ENCODE measurements at regions not wholly inside any gene's neighbourhood (a gene's known extent, or its start where the extent isn't known, plus 50 kb on each side); places are given as distances from the start of the nearest gene placed in this dataset.

DNA sequence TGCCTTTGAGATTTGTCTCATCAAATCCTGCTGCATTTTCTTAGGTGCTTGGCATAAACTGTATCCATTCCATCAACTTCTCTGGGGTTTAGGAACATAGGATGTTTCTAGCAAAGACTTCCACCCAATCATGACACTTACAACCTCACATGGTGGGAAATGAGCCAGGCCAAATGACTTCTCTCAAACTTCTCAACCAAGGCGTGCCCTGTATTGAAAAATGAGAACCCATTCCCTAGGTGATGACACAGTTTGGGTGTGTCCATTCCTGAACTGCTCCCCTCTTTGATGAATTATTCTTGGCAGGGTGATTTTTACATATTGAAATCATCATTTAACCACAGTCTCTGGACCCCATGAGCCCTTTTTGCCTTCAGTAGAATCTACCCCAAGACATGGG lies 161.1 kb downstream of the EN1 start:
- no peak overlapping the region for H3K27ac ChIP-seq (ENCODE audit: low read depth, low read length)
- no peak for DNase-seq (ENCODE audit: insufficient read length, low spot score, missing footprints)
- H3K36me3 ChIP-seq (ENCODE audit: insufficient read depth, low read length), result no peaks in the 10 kb centered on the region
- H4K20me1 ChIP-seq (ENCODE audit: insufficient read depth, low read length), result no peaks in the 10 kb centered on the region
- no peaks in the 10 kb centered on the region for H3K27me3 ChIP-seq (ENCODE audit: insufficient read depth, low read length)
- peaks cover 3% of the 10 kb centered on the region for H3K9me3 ChIP-seq (ENCODE audit: low read depth, low read length)
- TF ChIP-seq, protein P1, sequence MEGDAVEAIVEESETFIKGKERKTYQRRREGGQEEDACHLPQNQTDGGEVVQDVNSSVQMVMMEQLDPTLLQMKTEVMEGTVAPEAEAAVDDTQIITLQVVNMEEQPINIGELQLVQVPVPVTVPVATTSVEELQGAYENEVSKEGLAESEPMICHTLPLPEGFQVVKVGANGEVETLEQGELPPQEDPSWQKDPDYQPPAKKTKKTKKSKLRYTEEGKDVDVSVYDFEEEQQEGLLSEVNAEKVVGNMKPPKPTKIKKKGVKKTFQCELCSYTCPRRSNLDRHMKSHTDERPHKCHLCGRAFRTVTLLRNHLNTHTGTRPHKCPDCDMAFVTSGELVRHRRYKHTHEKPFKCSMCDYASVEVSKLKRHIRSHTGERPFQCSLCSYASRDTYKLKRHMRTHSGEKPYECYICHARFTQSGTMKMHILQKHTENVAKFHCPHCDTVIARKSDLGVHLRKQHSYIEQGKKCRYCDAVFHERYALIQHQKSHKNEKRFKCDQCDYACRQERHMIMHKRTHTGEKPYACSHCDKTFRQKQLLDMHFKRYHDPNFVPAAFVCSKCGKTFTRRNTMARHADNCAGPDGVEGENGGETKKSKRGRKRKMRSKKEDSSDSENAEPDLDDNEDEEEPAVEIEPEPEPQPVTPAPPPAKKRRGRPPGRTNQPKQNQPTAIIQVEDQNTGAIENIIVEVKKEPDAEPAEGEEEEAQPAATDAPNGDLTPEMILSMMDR (IDR thresholded peaks at IDR 0.05; ENCODE audit: extremely low read depth, low read depth, low read length), result no peak
- H3K4me1 ChIP-seq (ENCODE audit: insufficient read depth, low read length), result no peaks in the 10 kb centered on the region
- H2AFZ ChIP-seq (ENCODE audit: low read length), result no peak overlapping the region
- H3K79me2 ChIP-seq (ENCODE audit: insufficient read depth, low read length), result no peaks in the 10 kb centered on the region
- H3K4me3 ChIP-seq (ENCODE audit: insufficient read depth, low read length), result no peak overlapping the region
- no peak overlapping the region for H3K4me2 ChIP-seq (ENCODE audit: insufficient read depth, low read length)

DNA sequence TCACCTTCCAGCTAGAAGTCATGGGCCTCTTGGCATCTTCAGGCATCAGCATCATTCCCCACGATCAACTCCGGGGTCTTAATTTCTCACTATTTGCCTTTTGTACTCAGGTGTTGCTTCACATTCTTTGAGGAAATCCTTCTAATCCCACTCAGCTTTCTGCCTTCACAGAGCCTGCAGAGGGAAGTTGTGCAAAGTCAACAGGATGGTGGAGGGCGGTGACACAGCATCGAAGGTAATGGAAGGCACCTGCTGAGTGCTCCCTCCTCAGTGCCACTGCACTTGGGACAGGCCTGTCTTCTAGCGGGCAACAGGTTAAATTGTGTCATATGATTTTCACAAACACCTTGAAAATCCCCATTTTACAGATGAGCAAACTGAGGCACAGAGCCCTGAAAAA lies 164.0 kb downstream of the EN1 start:
- H3K4me3 ChIP-seq (ENCODE audit: insufficient read depth, low read length), result no peak overlapping the region
- no peaks in the 10 kb centered on the region for H3K36me3 ChIP-seq (ENCODE audit: insufficient read depth, low read length)
- no peak overlapping the region for H3K4me2 ChIP-seq (ENCODE audit: insufficient read depth, low read length)
- H3K79me2 ChIP-seq (ENCODE audit: insufficient read depth, low read length), result no peaks in the 10 kb centered on the region
- no peaks in the 10 kb centered on the region for H4K20me1 ChIP-seq (ENCODE audit: insufficient read depth, low read length)
- H3K4me1 ChIP-seq (ENCODE audit: insufficient read depth, low read length), result no peaks in the 10 kb centered on the region
- no peaks in the 10 kb centered on the region for H3K27me3 ChIP-seq (ENCODE audit: insufficient read depth, low read length)
- H2AFZ ChIP-seq (ENCODE audit: low read length), result no peak overlapping the region
- no peaks in the 10 kb centered on the region for H3K9me3 ChIP-seq (ENCODE audit: low read depth, low read length)
- no peak for DNase-seq (ENCODE audit: insufficient read length, low spot score, missing footprints)
- H3K27ac ChIP-seq (ENCODE audit: low read depth, low read length), result no peak overlapping the region
- TF ChIP-seq, protein P1 (IDR thresholded peaks at IDR 0.05; ENCODE audit: extremely low read depth, low read depth, low read length), result no peak

DNA sequence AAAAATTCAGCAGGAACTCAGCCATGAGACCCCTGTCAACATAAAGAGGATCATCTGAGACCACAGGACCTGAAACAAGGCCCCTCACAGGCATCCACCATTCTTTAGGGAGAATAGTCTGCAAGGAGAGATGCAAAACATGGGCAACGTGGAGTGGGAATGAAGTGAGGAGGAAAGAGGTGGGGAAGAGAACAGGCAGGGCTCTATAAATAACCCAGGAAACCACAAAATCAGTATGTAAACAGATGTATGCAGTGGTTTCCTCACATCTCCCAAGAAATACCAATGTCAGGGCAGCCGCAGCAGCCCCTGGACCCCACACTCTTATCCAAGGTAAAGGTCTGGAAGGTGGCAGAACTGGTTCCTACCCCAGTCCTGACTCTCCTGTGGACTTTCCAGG lies 168.5 kb downstream of the EN1 start:
- Histone ChIP-seq H3K4me3 (ENCODE audit: insufficient read depth, low read length) (no peak overlapping the region), H3K36me3 (ENCODE audit: insufficient read depth, low read length) (no peaks in the 10 kb centered on the region)

DNA sequence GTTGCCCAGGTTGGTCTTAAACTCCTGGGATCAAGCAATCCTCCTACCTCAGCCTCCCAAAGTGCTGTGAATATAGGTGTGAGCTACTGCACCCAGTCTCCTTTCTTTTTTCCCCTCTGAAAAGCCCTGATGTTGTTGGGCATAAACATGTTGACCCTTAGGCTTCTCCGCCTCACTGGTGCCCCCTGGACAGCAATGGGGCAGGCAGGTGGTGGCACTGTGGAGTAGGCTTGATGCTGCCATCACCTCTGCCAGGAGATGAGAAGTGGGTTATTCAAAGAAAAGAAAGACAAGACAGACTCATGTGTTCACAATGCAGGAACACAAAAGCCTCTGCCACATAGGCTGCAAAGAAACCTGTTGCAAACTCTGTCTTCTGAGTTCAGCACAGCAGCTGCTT lies 169.9 kb downstream of the EN1 start:
- H3K4me2 ChIP-seq (ENCODE audit: insufficient read depth, low read length), result no peak overlapping the region
- no peak overlapping the region for H3K4me3 ChIP-seq (ENCODE audit: insufficient read depth, low read length)
- DNase-seq (ENCODE audit: insufficient read length, low spot score, missing footprints), result no peak
- H3K27me3 ChIP-seq (ENCODE audit: insufficient read depth, low read length), result no peaks in the 10 kb centered on the region
- H3K36me3 ChIP-seq (ENCODE audit: insufficient read depth, low read length), result no peaks in the 10 kb centered on the region
- H3K79me2 ChIP-seq (ENCODE audit: insufficient read depth, low read length), result no peaks in the 10 kb centered on the region
- no peak overlapping the region for H3K27ac ChIP-seq (ENCODE audit: low read depth, low read length)
- no peak overlapping the region for H2AFZ ChIP-seq (ENCODE audit: low read length)
- H3K4me1 ChIP-seq (ENCODE audit: insufficient read depth, low read length), result no peaks in the 10 kb centered on the region
- no peaks in the 10 kb centered on the region for H3K9me3 ChIP-seq (ENCODE audit: low read depth, low read length)
- TF ChIP-seq, protein P1 (IDR thresholded peaks at IDR 0.05; ENCODE audit: extremely low read depth, low read depth, low read length), result no peak
- H4K20me1 ChIP-seq (ENCODE audit: insufficient read depth, low read length), result no peaks in the 10 kb centered on the region

More for the DNA sequence above, 168.5 kb downstream of the EN1 start:
- TF ChIP-seq, protein P1 (IDR thresholded peaks at IDR 0.05; ENCODE audit: extremely low read depth, low read depth, low read length), result no peak
- no peak overlapping the region for H2AFZ ChIP-seq (ENCODE audit: low read length)
- no peaks in the 10 kb centered on the region for H4K20me1 ChIP-seq (ENCODE audit: insufficient read depth, low read length)
- H3K27ac ChIP-seq (ENCODE audit: low read depth, low read length), result no peak overlapping the region
- H3K4me1 ChIP-seq (ENCODE audit: insufficient read depth, low read length), result no peaks in the 10 kb centered on the region
- DNase-seq (ENCODE audit: insufficient read length, low spot score, missing footprints), result no peak
- no peak overlapping the region for H3K4me2 ChIP-seq (ENCODE audit: insufficient read depth, low read length)
- no peaks in the 10 kb centered on the region for H3K27me3 ChIP-seq (ENCODE audit: insufficient read depth, low read length)
- no peaks in the 10 kb centered on the region for H3K9me3 ChIP-seq (ENCODE audit: low read depth, low read length)
- H3K79me2 ChIP-seq (ENCODE audit: insufficient read depth, low read length), result no peaks in the 10 kb centered on the region
